ENCODE measurements at regions not wholly inside any gene's neighbourhood (a gene's known extent, or its start where the extent isn't known, plus 50 kb on each side); places are given as distances from the start of the nearest gene placed in this dataset.

DNA sequence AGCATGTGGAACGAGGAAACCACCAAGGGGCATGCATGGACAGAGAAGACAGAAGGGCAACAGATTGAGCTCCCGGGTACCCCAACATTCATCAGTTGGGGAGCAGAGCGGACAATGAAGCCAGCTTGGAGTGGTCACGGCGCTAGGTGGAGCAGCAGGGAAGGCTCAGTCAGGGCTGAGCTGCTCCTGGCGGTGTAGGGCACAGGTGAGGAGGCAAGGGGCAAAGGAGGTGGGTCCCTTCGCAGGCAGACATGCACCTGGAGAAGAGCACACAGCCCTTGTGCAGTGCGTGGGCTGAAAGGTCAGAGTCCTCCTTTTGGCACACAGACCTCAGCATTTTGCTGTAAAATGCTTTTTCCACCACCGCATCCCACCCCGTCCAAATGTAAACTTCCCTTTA lies 90.0 kb upstream of the SLC6A6 start:
- DNase-seq (ENCODE audit: low read depth) = no peak

DNA sequence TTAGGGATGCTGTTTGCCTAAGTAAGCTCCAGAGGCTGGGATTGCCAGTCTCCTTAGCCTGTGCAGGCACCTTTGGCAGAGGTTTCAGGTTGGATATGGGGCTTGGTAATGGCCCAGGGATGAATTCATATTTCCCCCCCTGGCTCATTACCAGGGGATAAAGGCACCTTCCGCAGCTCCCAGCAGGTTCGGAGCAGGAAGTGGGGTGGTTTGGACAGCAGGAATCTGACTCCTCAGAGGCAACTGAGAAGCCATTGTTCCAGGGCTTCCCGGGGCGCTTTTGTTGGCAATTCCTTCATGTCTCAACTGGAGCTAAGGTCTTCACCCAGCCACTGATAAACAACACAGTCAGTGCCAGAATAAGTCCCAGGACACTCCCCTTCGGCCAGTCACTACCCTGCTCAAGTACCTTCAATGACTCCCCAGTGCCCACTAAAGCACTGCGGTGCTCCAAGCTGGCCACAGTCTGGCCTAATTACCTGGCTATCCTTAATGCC lies 85.3 kb upstream of the SLC6A6 start:
- no peak for DNase-seq (ENCODE audit: low read depth)

DNA sequence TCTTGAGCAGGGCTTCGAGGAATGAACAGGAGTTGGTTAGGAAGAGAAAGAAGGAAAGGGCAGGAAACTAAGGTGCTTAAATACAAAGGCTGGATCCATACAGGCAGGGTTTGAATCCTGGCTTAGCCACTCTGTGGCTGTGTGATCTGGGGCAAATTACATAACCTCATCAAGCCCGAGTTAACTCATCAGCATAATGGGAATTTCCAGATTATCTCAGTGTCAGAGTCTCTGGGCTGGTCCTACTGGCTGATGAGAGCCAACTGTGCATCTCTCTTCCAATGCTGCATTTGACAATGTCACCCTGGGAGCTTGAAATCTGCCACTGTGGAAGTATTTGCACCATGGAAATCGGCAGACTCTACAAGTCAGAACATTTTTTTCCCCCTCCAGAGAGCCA lies 83.8 kb upstream of the SLC6A6 start:
- DNase-seq (ENCODE audit: low read depth) = no peak

DNA sequence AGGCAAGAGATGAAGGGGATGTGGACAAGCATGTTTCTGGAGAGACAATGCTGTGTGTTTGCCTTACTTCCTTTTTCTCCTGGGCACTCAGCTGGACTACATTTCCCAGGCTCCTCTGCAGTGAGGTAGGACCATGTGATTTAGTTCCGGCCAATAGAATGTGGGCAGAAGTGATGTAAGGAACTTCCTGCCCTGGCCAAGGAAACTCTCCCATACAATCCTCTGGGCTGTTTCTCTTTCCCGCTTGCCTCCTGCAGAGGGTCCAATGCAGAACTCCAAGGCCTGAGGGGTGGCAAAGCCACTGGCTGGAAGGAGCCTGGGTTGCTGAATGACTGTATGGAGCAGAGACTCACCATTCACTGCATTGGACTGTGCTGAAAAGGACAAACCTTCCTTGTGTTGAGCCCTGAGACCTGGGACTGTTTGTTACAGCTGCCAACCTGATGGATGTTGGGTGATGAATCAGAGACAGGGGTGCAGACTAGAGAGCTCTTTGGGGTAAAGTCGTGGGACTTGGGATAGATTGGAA lies 82.7 kb upstream of the SLC6A6 start:
- DNase-seq (ENCODE audit: low read depth) = no peak

DNA sequence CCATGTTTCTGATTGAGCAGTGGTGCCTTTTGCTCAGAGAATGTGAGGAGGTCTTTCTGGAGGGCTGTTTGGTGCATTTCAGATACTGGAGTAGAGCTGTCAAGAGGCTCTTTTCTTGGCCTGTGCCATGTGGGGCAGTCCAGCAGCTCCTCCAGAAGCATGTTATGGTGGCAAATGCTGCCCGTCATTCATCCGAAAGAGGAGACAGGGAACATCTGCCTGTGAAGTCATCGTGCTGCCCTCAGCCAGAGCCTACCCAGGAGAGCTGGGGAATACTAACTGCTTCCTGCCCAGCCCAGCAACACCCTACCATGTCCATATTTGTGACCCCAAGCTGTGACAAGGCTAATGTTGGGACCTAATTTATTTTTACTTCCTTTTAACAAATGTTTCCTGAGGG lies 82.2 kb upstream of the SLC6A6 start:
- no peak for DNase-seq (ENCODE audit: low read depth)

DNA sequence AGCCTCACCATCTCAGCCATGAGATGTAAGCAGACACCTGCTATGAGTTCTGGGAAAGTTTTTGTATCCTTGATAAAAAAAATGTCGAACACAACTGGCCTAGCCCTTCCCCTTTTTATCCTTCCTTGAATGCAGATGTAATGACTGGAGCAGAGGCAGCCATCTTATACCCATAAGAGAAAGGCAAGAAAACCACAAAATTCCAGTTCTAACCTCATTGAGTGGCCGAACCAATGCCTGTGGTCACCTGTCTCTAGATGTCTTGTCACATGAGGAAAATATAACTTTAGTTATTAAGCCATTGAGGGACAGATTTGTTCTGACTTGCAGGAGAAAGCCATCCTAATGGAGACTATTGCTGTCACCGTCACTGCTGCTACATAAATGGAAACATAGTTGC lies 80.4 kb upstream of the SLC6A6 start:
- DNase-seq (ENCODE audit: low read depth) = no peak

DNA sequence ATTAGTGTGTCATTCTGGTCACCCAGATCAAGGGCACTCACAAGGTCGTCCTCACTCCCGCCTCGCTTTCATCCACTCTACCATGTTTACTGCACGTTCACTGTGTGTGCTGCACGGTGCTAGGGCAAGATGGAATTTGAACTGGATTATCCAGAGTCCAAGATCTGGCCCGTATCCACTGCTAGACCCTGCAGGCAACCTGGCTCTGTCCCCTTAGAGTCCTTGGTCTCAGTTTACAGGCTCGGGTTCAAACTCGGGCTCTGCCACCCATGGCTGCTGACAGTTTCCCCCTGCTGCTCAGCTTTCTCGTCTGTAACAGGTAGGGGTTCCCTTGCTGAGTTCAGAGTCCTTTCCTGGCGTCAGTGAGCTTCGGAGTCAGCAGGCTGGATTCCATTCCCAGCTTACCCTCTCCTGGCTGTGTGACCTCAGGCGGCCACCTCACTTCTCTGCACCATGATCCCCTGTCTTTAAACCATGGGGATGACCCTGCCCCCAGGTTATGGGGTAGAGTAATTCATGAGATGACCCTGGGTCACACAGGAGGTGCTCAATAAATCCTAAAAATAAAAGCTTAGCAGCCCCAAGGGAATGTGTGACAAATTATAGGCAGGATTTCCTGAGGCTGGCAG lies 79.6 kb upstream of the SLC6A6 start:
- no peak for DNase-seq (ENCODE audit: low read depth)

DNA sequence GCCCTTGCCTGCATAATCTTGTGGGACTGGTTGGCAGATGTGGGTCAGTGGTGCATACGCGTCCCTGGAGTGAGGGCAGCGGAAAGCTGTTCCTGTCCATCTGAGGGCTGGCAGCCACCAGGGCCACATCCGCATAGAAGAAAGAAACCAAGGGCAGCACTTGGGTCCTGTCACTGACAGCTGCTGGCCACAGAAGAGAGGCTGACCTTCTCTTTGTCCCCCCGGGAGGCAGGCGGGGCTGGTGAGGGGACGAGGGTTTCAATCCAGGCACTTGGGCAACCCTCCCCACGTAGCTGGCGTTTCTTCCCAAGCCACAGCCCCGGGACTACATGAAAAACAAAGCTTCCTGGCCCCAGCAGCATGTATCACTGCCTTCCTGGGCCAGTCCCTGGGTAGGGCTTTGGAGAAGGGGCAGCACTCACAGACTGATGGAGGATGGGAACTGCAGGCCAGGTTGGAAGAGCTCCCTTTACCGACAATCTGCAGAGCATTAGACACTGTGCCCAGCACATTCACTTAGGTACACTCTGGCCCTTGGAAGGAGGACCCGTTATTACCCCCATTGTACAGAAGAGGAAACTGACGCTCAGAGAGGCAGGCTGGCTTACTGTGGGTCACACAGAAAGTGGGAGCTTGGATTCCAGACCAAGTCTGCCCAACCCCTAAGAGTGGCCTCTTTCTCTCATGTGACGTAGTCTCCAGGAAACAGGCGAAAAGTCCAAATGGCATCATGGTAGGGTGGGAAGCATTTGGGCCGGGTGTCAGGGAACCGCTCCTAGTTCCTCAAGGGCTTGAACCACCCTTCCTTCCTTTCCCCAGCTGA lies 78.8 kb upstream of the SLC6A6 start:
- no peak for DNase-seq (ENCODE audit: low read depth)

DNA sequence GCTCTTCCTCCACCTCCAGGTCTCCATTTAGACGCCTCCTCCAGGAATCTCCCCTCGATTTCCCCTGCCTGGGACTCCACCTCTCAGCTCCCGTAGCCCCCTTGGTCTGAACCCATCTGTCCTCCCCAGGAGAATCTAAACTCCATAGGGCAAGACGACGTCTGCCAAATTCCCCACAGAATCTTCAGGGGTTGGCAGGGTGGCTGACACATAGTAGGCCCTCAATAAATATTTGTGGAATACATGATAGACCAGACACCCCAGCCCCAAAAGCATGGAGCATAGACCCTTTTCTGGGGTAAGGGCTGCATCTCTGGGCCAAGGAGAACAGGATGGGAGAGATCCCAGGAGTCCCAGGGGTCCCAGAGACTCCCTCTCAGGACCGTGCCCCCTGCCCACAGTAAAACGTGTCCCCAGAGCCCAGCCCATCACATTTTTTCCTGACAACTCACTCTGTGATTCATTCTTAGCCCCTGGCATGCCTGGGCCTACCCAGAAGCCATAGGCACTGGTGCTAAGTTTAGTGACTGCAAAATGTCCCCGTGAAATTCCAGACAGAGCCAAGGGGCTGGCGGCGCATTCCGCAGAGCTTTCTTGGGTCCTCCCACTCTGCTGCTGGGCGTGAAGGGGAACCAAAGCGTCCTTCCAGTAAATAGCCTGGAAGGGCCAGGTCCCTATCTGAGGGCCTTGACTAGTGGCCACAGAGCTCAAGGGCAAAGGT lies 78.0 kb upstream of the SLC6A6 start:
- no peak for DNase-seq (ENCODE audit: low read depth)

DNA sequence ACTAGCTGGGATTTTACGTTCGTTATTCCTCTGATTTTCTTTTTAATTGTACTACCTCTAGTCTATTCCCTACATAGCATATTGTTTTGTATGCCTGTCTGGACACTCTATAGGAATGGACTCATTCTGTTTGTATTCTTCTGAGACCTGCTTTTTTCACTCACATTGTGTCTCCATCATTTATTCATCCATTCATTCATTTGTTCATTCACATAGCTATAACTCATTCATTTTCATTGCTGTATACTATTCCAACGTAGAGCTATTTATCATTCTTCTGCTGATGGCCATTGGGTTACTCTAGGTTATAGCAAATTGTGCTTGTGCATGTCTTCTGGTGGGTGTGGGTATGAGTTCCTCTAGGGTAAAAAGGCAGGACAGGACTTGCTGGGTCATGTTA lies 74.0 kb upstream of the SLC6A6 start:
- no peak for DNase-seq (ENCODE audit: low read depth)

DNA sequence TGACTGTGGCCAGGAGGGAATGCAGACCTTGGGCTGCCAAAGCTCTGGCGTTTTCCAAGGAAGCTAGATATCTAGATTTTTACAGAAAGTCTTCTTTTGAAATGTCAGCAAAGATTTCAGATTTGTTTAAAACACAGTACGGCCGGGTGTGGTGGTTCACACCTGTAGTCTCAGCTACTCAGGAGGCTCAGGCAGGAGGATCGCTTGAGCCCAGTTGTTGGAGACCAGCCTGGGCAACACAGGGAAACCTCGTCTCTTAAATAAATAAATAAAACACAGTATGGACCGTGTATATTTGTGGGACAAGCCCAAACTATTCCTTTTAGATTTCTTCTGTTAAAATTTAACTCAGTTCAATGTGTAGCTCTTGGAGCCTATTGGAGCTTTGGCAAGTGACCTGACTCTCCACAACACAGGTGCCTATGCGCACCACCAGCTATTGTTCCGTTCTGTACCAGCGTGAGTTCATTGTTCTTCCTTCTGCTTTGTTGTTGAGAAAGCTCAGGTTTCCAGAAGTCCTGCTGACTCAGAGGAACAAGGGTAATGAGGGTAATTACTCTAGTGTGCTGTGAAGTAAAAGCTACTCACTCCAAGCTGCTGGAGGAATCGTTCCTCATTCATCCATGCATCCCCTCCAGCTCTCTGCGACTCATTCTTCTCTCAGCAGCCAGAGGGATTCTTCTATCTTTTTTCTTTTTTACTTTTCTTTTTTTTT lies 73.1 kb upstream of the SLC6A6 start:
- no peak for DNase-seq (ENCODE audit: low read depth)

DNA sequence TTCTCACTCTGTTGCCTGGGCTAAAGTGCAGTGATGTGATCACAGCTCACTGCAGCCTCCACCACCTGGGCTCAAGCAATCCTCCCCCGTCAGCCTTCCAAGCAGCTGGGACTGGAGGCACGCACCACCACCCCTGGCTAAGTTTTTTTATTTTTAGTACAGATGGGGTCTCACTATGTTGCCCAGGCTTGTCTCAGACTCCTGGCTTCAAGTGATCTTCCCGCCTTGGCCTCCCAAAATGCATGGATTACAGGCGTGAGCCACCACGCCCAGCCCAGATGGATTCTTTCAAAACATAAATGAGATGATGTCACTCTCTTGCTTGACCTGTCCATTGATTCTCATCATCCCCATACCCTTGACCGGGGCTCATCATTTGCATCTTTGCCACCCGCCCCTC lies 72.6 kb upstream of the SLC6A6 start:
- no peak for DNase-seq (ENCODE audit: low read depth)

DNA sequence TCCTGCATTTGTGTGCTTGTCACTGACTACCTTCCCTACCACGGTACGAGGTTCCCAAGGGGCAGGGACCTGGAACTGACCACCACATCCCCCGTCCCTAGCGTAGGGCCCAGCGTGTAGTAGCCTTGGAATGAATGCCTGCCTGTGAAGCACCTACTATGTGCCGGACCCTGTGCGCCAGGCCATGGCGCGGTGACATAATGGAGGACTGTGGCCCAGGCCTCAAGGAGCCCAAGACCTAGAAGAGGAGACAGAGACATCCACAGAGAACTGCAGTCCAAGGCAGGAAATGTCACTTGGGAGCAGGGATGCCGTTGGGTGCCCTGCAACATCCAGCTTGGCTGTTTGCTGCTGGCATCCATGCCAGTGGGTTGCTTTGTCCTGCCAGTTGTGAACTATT lies 71.9 kb upstream of the SLC6A6 start:
- no peak for DNase-seq (ENCODE audit: low read depth)

DNA sequence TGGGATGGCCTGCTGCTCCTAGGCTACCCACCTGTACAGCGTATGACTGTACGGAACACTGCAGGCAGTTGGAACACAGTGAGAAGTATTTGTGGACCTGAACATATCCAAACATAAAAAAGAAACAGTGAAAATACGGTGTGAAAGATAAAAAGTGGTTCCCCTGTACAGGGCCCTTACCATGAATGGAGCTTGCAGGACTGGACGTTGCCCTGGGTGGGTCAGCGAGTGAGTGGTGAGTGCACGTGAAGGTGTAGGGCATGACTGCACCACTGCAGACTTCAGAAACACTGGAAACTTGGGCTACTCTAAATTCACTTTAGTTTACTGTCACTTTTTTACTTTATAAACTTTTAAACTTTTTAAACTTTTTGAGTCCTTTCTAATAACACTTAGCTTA lies 71.2 kb upstream of the SLC6A6 start:
- DNase-seq (ENCODE audit: low read depth) = no peak

DNA sequence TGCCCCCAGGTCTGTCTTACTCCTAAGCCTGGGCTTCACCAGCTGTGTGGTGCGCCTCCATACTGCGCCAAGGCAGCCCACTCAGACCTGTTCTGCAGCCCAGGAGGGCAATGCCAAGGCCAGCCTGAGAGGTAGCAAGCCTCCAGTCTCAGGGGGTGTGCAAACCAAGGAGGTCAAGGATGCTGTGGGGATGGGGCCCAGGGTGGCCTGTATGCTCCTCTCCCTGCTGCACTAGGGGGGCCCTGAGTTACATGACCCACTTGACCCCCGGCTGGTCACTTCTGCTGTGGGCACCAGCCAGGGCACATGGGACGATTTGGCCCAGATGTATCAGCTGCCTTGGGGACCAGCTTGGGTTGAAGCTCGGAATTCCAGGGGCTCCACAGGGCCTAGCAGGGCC lies 70.0 kb upstream of the SLC6A6 start:
- DNase-seq (ENCODE audit: low read depth) = no peak

DNA sequence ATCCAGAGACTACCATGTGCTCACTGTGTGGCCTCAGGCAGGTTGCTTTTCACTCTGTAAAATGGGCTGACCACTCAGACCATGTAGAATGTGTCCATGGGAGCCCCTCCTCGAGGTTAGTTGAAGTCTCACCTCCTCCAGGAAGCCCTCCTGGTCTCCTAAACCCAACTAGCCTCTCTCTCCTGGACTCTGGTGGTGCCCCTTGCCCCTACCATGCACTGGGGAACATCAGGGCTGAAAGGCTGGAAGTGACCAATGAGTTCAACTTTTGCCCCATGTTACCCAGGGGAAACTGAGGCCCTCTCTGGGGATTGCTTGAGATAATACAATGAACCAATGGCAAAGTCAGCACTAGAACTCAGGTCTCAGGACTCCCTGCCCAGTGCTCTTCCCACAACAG lies 69.2 kb upstream of the SLC6A6 start:
- no peak for DNase-seq (ENCODE audit: low read depth)

DNA sequence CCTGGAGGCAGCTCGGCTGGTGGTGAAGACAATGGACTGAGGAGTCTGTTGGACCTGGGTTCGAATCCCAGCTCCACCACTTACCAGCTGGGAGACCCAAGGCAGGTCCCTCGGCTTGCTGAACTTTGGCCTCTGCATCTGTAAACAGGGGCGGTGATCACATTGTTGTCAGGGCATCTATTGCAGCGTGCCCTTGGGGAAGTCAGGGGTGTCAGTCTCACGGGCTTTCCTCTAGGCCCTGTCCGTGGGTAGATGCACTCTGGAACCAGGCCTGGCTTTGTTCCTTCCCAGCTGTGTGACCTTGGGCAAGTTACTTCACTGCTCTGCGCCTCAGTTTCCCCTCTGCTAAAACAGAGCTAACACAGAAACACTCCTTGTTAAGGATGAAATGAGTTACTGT lies 68.8 kb upstream of the SLC6A6 start:
- DNase-seq (ENCODE audit: low read depth) = no peak

DNA sequence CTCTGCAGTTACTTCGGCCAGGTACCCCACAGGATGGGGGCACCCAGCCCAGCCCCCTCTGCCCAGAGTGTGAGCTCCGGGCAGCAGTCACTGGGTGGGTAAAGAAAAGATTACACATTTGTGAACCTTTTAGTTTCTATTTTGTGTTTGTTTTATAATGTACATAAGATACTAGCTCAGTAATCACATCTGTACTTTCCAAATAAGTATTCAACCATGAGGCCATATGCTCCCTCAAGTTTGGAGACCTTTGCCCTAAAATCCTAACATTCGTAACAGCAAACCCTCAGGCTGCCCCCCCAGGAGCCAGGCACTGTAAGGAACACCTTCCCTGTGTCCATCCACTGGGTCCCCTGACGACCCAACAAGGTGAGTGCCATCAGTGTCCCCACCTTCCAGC lies 68.3 kb upstream of the SLC6A6 start:
- no peak for DNase-seq (ENCODE audit: low read depth)

DNA sequence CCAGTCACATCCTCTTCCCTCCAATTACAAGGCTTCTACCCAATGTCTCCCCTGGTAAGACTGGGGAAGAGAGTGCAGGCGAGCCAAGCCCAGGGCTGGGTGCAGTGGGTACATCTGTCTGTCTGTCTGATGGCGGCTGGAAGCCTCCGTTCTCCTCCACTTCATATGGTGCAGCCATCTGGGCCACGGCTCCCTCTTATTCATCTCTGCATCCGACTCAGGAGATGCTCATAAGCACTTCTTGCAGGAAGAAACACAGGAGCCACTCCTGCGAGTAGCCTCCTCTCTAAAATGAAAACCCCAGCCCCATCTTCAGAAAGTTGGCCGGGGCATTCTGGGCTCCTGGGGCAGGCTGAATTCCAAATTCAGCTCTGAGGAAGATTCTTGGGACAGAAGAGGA lies 67.5 kb upstream of the SLC6A6 start:
- DNase-seq (ENCODE audit: low read depth) = no peak

DNA sequence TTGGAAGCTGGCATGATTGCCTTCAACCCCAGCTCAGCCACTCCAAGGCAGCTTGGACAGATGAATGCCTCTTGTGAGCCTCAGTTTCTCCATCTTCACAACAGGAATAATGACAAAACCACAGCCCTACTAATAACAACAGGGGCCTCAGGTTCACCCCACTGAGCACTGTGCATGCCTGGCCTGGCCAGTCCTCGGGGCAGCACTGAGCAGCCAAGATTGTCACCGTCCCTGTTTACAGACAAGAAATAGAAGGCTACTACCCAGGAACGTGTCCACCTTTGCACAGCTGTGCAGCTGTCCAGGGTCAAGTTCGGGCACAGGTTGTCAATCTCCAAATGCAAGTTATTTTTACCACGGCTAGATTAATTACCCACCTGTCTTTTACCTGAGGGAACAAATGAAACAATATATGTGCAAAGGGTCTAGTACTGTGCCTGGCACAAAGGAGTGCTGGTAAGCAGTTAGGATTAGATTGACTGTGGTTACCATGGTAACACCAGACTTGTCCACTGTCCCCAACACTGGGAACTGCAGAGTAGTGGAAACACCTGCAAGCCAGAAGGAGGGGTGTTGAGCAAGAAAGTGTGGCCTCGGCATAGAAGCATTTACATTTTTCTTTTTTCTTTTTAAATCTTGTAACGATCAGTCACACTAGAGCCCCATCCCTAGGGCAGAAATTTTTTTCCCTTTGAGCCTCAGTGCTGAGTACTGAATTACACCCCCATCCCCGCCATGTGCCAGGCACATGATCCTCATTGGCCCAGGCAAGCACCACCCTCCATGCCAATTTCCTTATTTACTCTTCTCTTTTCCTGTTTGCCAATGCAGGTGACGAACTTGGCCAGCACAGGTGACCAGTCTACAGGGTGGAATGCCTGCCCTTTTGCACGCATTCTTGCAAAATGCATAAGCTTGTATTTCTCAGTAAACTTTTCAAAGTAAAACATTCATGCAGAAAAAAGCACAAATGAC lies 66.3 kb upstream of the SLC6A6 start:
- no peak for DNase-seq (ENCODE audit: low read depth)

Measured in stimulated activated CD8-positive, alpha-beta memory T cell treated with anti-CD3 and anti-CD28 coated beads, Interleukin-12 subunit alpha, Interleukin-12 subunit beta, amount 100 ng/mL, for 4 hours (primary cell).